ENCODE measurements at regions not wholly inside any gene's neighbourhood (a gene's known extent, or its start where the extent isn't known, plus 50 kb on each side); places are given as distances from the start of the nearest gene placed in this dataset.

- H3K36me3 ChIP-seq, result no peaks in the 10 kb centered on the region
- no peak for DNase-seq
- H3K9me3 ChIP-seq (ENCODE audit: severe bottlenecking), result no peaks in the 10 kb centered on the region
- no peak for TF ChIP-seq CTCF (IDR thresholded peaks at IDR 0.05; ENCODE audit: low read depth, low read length)
- H3K27ac ChIP-seq, result no peak overlapping the region
- no peaks in the 10 kb centered on the region for H3K27me3 ChIP-seq (ENCODE audit: insufficient read depth, low read depth, severe bottlenecking)
- no peak overlapping the region for H3K4me3 ChIP-seq (ENCODE audit: low read depth, low read length)
Observed at GRCh38 chr1:214220891-214221290, 60.1 kb upstream of the SMYD2 start.

- no peak for TF ChIP-seq CTCF (IDR thresholded peaks at IDR 0.05; ENCODE audit: low read depth, low read length)
- Histone ChIP-seq H3K36me3 (no peaks in the 10 kb centered on the region), H3K9me3 (ENCODE audit: severe bottlenecking) (no peaks in the 10 kb centered on the region), H3K27ac (no peak overlapping the region), H3K4me3 (ENCODE audit: low read depth, low read length) (no peak overlapping the region), H3K27me3 (ENCODE audit: insufficient read depth, low read depth, severe bottlenecking) (no peaks in the 10 kb centered on the region)
- DNase-seq, result no peak
Observed at GRCh38 chr1:214224611-214225354, 56.2 kb upstream of the SMYD2 start.

GRCh38 chr1:214228976-214229375 lies 52.0 kb upstream of the SMYD2 start:
- DNase-seq, result no peak
- no peak for TF ChIP-seq CTCF (IDR thresholded peaks at IDR 0.05; ENCODE audit: low read depth, low read length)
- no peak overlapping the region for H3K4me3 ChIP-seq (ENCODE audit: low read depth, low read length)
- no peak overlapping the region for H3K27ac ChIP-seq
- H3K36me3 ChIP-seq, result no peaks in the 10 kb centered on the region
- no peaks in the 10 kb centered on the region for H3K9me3 ChIP-seq (ENCODE audit: severe bottlenecking)
- H3K27me3 ChIP-seq (ENCODE audit: insufficient read depth, low read depth, severe bottlenecking), result no peaks in the 10 kb centered on the region

- Histone ChIP-seq H3K27me3 (ENCODE audit: insufficient read depth, low read depth, severe bottlenecking) (no peaks in the 10 kb centered on the region), H3K9me3 (ENCODE audit: severe bottlenecking) (no peaks in the 10 kb centered on the region), H3K4me3 (ENCODE audit: low read depth, low read length) (no peak overlapping the region), H3K27ac (no peak overlapping the region), H3K36me3 (no peaks in the 10 kb centered on the region)
- no peak for TF ChIP-seq CTCF (IDR thresholded peaks at IDR 0.05; ENCODE audit: low read depth, low read length)
- no peak for DNase-seq
Observed at GRCh38 chr1:214229736-214230135, 51.2 kb upstream of the SMYD2 start.

All from WERI-Rb-1 (cell line).